ENCODE measurements at regions not wholly inside any gene's neighbourhood (a gene's known extent, or its start where the extent isn't known, plus 50 kb on each side); places are given as distances from the start of the nearest gene placed in this dataset.

GRCh38 chr10:30188101-30188500 lies 128.7 kb upstream of the JCAD start:
- Histone ChIP-seq H3K9ac (ENCODE audit: insufficient read depth, low read length, poor library complexity, severe bottlenecking) (no peak overlapping the region), H3K9me3 (replicated peaks in 1 of 2; ENCODE audit: control insufficient read depth in 1 of 2, insufficient read depth in 1 of 2, low read length in 2 of 2) (no peaks in the 10 kb centered on the region), H3K36me3 (replicated peaks in 1 of 2; ENCODE audit: control insufficient read depth in 1 of 2, insufficient read depth in 2 of 2, low read length in 2 of 2) (no peaks in the 10 kb centered on the region), H2AFZ (ENCODE audit: insufficient read depth, low read depth, low read length, poor library complexity, severe bottlenecking) (no peak overlapping the region), H3K4me1 (ENCODE audit: control insufficient read depth in 1 of 2, insufficient read depth in 2 of 2, low read length in 2 of 2) (no peaks in the 10 kb centered on the region), H3K79me2 (ENCODE audit: insufficient read depth, low read length) (no peaks in the 10 kb centered on the region), H3K27ac (ENCODE audit: low read depth in 1 of 2, low read length in 2 of 2) (no peak overlapping the region), H3K27me3 (ENCODE audit: control insufficient read depth in 2 of 2, insufficient read depth in 2 of 2, low read length in 2 of 2) (no peaks in the 10 kb centered on the region), H4K20me1 (ENCODE audit: insufficient read depth, low read length) (no peaks in the 10 kb centered on the region), H3K4me2 (replicated peaks; ENCODE audit: extremely low read depth, low read length, poor library complexity, severe bottlenecking) (no peak overlapping the region), H3K4me3 (replicated peaks in 1 of 3; ENCODE audit: low read depth in 2 of 3, low read length in 3 of 3) (no peak overlapping the region)
- no CpG with 5 or more reads among the region's 3 CpGs for WGBS (ENCODE audit: insufficient coverage)
- Mint-ChIP-seq H3K4me3 (no peak overlapping the region), H3K36me3 (no peaks in the 10 kb centered on the region), H3K9me3 (peaks cover 0 to 3% (median 0%) of the 10 kb centered on the region in 7 donors), H3K4me1 (peaks cover 12% of the 10 kb centered on the region), H3K27ac (no peak overlapping the region), H3K27me3 (ENCODE audit: low read depth in 3 of 3) (peaks cover 0 to 5% (median 3%) of the 10 kb centered on the region in 3 donors)
- DNase-seq, result no peak
- TF ChIP-seq CTCF (IDR thresholded peaks at IDR 0.05), result no peak
- intact Hi-C loops (cut with micrococcal nuclease), result no loop called here

GRCh38 chr10:30187010-30187409 lies 127.6 kb upstream of the JCAD start:
- intact Hi-C loops (cut with micrococcal nuclease), result no loop called here
- Mint-ChIP-seq H3K36me3 (no peaks in the 10 kb centered on the region), H3K4me1 (peaks cover 8% of the 10 kb centered on the region), H3K4me3 (no peak overlapping the region), H3K9me3 (peaks cover 0 to 3% (median 0%) of the 10 kb centered on the region in 7 donors), H3K27ac (no peak overlapping the region), H3K27me3 (ENCODE audit: low read depth in 3 of 3) (peaks cover 0 to 6% (median 5%) of the 10 kb centered on the region in 3 donors)
- Histone ChIP-seq H3K9me3 (replicated peaks in 1 of 2; ENCODE audit: control insufficient read depth in 1 of 2, insufficient read depth in 1 of 2, low read length in 2 of 2) (no peaks in the 10 kb centered on the region), H3K4me3 (replicated peaks in 1 of 3; ENCODE audit: low read depth in 2 of 3, low read length in 3 of 3) (peak overlapping the region in 1 of 3 experiments; percentile 39), H3K36me3 (replicated peaks in 1 of 2; ENCODE audit: control insufficient read depth in 1 of 2, insufficient read depth in 2 of 2, low read length in 2 of 2) (no peaks in the 10 kb centered on the region), H3K27ac (ENCODE audit: low read depth in 1 of 2, low read length in 2 of 2) (no peak overlapping the region), H3K9ac (ENCODE audit: insufficient read depth, low read length, poor library complexity, severe bottlenecking) (no peak overlapping the region), H2AFZ (ENCODE audit: insufficient read depth, low read depth, low read length, poor library complexity, severe bottlenecking) (peak overlapping the region; percentile 60), H3K79me2 (ENCODE audit: insufficient read depth, low read length) (no peaks in the 10 kb centered on the region), H4K20me1 (ENCODE audit: insufficient read depth, low read length) (no peaks in the 10 kb centered on the region), H3K4me1 (ENCODE audit: control insufficient read depth in 1 of 2, insufficient read depth in 2 of 2, low read length in 2 of 2) (no peaks in the 10 kb centered on the region), H3K27me3 (ENCODE audit: control insufficient read depth in 2 of 2, insufficient read depth in 2 of 2, low read length in 2 of 2) (no peaks in the 10 kb centered on the region), H3K4me2 (replicated peaks; ENCODE audit: extremely low read depth, low read length, poor library complexity, severe bottlenecking) (peak overlapping the region; percentile 34)
- WGBS (ENCODE audit: insufficient coverage), result no CpG with 5 or more reads among the region's 5 CpGs
- no peak for TF ChIP-seq CTCF (IDR thresholded peaks at IDR 0.05)
- DNase-seq, result no peak
